ENCODE measurements at regions not wholly inside any gene's neighbourhood (a gene's known extent, or its start where the extent isn't known, plus 50 kb on each side); places are given as distances from the start of the nearest gene placed in this dataset.

- Mint-ChIP-seq H3K9me3 (no peaks in the 10 kb centered on the region), H3K36me3 (ENCODE audit: low read depth) (no peaks in the 10 kb centered on the region), H3K4me1 (peaks cover 2% of the 10 kb centered on the region; the same call in 1 of the 3 replicates), H3K27ac (no peak overlapping the region), H3K27me3 (ENCODE audit: insufficient read depth, low read depth, poor library complexity) (no peaks in the 10 kb centered on the region), H3K4me3 (no peak overlapping the region)
- Histone ChIP-seq H3K4me3 (no peak overlapping the region), H3K36me3 (ENCODE audit: insufficient read depth) (no peaks in the 10 kb centered on the region), H3K9me2 (ENCODE audit: insufficient read depth) (0 out of 2 replicates have a peak, but pooled peaks cover 5% of the 10 kb centered on the region), H3K27me3 (ENCODE audit: insufficient read depth) (no peaks in the 10 kb centered on the region), H3K4me1 (ENCODE audit: insufficient read depth) (no peaks in the 10 kb centered on the region), H3K79me2 (replicated peaks; ENCODE audit: insufficient read depth) (no peaks in the 10 kb centered on the region), H2AFZ (no peak overlapping the region), H3K4me2 (no peak overlapping the region), H3K27ac (ENCODE audit: low read depth) (no peak overlapping the region), H4K20me1 (replicated peaks; ENCODE audit: insufficient read depth) (no peaks in the 10 kb centered on the region), H3F3A (replicated peaks; ENCODE audit: low read depth) (no peaks in the 10 kb centered on the region)
- DNase-seq (ENCODE audit: low spot score) (no peak), ATAC-seq (no peak)
- TF ChIP-seq ZNF462 (CRISPR knock-in tag; IDR thresholded peaks at IDR 0.05) (no peak), ETS1 (IDR thresholded peaks at IDR 0.05) (no peak), EZH2phosphoT487 (IDR thresholded peaks at IDR 0.05; ENCODE audit: unreplicated experiment) (no peak), NANOG (IDR thresholded peaks at IDR 0.05; ENCODE audit: borderline replicate concordance) (no peak), STAT1 (IDR thresholded peaks at IDR 0.05; ENCODE audit: unreplicated experiment) (no peak), ZNF114 (CRISPR knock-in tag; IDR thresholded peaks at IDR 0.05) (no peak), EZH2 (IDR thresholded peaks at IDR 0.05; ENCODE audit: low read depth, unreplicated experiment) (no peak), JUNB (IDR thresholded peaks at IDR 0.05; ENCODE audit: unreplicated experiment) (no peak), CTCF (conservative IDR thresholded peaks at IDR 0.05; ENCODE audit: low read depth in 2 of 2) (no peak), CREB1 (CRISPR knock-in tag; IDR thresholded peaks at IDR 0.05; ENCODE audit: low read depth) (no peak), POLR2AphosphoS5 (IDR thresholded peaks at IDR 0.05; ENCODE audit: low read depth) (no peak), REST (IDR thresholded peaks at IDR 0.05; ENCODE audit: unreplicated experiment) (no peak), ZNF331 (CRISPR knock-in tag; IDR thresholded peaks at IDR 0.05; ENCODE audit: low read depth) (no peak)
Observed at GRCh38 chr2:15687720-15688119, 96.1 kb downstream of the DDX1 start.

Data from GM23338 (cell line).